Naive thymus-derived CD4-positive, alpha-beta T cell (primary cell): ENCODE measurements at regions not wholly inside any gene's neighbourhood (a gene's known extent, or its start where the extent isn't known, plus 50 kb on each side); places are given as distances from the start of the nearest gene placed in this dataset.

Experiments
- ATAC-seq: fragments of 150-1000 bp; cut with Tn5 transposase; 2 replicates; pipeline ENCODE4 v1.10.0; 2021; ENCODE audit warnings: mild to moderate bottlenecking, moderate library complexity
- CTCF ChIA-PET: fragments of 350-600 bp; sonication (Branson Sonifier 250); formaldehyde crosslinking; loops from one replicate; lab custom pipeline; 2021; ENCODE audit warnings: antibody characterized with exemption; lab: Charles Lee
- POLR2A ChIA-PET: fragments of 350-600 bp; sonication (Branson Sonifier 250); formaldehyde crosslinking; loops from one replicate; lab custom pipeline; 2021; ENCODE audit warnings: antibody characterized with exemption, inconsistent platforms; lab: Charles Lee
- DNase-seq, 9 donors: peaks; one replicate each; pipeline versions ENCODE4 v3.0.0 to v3.0.0-alpha.2; 2020 to 2022; ENCODE audit warnings: mixed read lengths in 1 of 9
- H3K27ac ChIP-seq: one replicate; pipeline ENCODE4 v1.7.0; 2013; ENCODE audit warnings: mild to moderate bottlenecking, low read depth, low read length, moderate library complexity
- H3K27me3 ChIP-seq, 2 donors: one replicate each; pipeline ENCODE4 v1.7.0; 2013; ENCODE audit warnings: low read length in 2 of 2, mild to moderate bottlenecking in 2 of 2, moderate library complexity in 2 of 2; ENCODE audit not compliant: control insufficient read depth in 2 of 2, insufficient read depth in 2 of 2
- H3K36me3 ChIP-seq, 3 experiments: 1 replicate in 2 of 3; 2 replicates in 1 of 3; pipeline ENCODE4 v1.7.0; 2013; ENCODE audit warnings: low read length in 3 of 3, mild to moderate bottlenecking in 3 of 3, moderate library complexity in 1 of 3; ENCODE audit not compliant: insufficient read depth in 3 of 3, control insufficient read depth in 2 of 3
- H3K4me1 ChIP-seq, 2 donors: one replicate each; pipeline ENCODE4 v1.7.0; 2013; ENCODE audit warnings: low read length in 2 of 2, mild to moderate bottlenecking in 2 of 2, moderate library complexity in 1 of 2; ENCODE audit not compliant: control insufficient read depth in 2 of 2, insufficient read depth in 2 of 2
- H3K4me3 ChIP-seq: 2 replicates; pipeline ENCODE4 v1.7.0; 2013; ENCODE audit warnings: mild to moderate bottlenecking, low read length
- H3K9me3 ChIP-seq, 3 experiments: 1 replicate in 2 of 3; 2 replicates in 1 of 3; pipeline ENCODE4 v1.7.0; 2013; ENCODE audit warnings: low read length in 3 of 3; ENCODE audit not compliant: control insufficient read depth in 2 of 3
- H3K27ac Mint-ChIP-seq, 9 donors: one replicate each; pipeline ENCODE4 v1.8.0; 2020 to 2022; ENCODE audit warnings: mixed read lengths in 9 of 9, mild to moderate bottlenecking in 8 of 9, moderate library complexity in 5 of 9, inconsistent platforms in 2 of 9
- H3K27me3 Mint-ChIP-seq, 5 donors: one replicate each; pipeline ENCODE4 v1.8.0; 2021 to 2022; ENCODE audit warnings: mixed read lengths in 5 of 5, mild to moderate bottlenecking in 1 of 5
- H3K36me3 Mint-ChIP-seq, 5 donors: one replicate each; pipeline ENCODE4 v1.8.0; 2020 to 2022; ENCODE audit warnings: mixed read lengths in 5 of 5, mild to moderate bottlenecking in 3 of 5, inconsistent platforms in 1 of 5
- H3K4me1 Mint-ChIP-seq, 7 donors: one replicate each; pipeline ENCODE4 v1.8.0; 2020 to 2022; ENCODE audit warnings: mixed read lengths in 7 of 7, mild to moderate bottlenecking in 3 of 7, inconsistent platforms in 1 of 7
- H3K4me3 Mint-ChIP-seq, 10 donors: one replicate each; pipeline ENCODE4 v1.8.0; 2020 to 2022; ENCODE audit warnings: mild to moderate bottlenecking in 10 of 10, mixed read lengths in 10 of 10, moderate library complexity in 6 of 10, inconsistent platforms in 2 of 10
- H3K9me3 Mint-ChIP-seq, 11 donors: one replicate each; pipeline ENCODE4 v1.8.0; 2020 to 2022; ENCODE audit warnings: mixed read lengths in 11 of 11, mild to moderate bottlenecking in 4 of 11, inconsistent platforms in 1 of 11, moderate library complexity in 1 of 11
- intact Hi-C, 2 donors: fragments of 100-400 bp; cut with micrococcal nuclease; formaldehyde crosslinking; loops; one replicate each; pipeline ENCODE4 v1.15.1; 2023

GRCh38 chr6:21969192-21969591 lies 327.6 kb downstream of the PRL start:
- peaks cover 0 to 3% (median 0%) of the 10 kb centered on the region in 11 donors for H3K9me3 Mint-ChIP-seq

DNA sequence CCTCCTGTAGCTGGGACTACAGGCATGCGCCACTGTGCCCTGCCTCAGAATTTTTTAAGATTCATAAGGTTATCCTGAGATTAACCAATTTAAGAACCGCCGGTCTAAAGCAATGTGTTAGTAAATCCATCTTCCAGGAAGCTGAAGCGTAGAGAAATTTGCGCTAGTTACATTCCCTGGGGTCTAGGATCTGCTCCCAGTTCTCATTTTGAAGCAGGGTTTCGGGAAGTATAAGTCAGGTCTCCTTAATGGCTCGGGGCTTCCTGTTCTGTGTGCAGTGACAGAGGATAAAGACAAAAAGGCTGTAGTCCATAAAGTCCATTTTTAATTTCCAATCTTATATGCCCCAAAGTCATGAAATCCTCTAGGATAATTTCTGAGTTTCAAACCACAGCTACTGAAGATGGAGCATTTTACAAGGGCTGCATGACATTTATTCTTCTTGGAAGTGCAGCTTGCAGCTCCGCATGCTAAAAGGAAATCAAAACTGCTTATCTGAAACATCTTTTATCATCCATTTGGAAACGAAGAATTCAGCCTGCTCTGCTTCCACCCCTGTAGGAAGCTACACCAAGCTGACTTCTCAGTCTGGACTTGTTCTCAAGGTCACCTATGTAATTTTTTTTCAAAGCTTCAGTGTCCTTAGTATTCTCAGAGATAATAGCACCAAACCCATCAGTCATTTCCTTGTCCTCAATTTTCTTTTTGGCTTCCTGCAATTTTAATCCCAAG lies 326.1 kb downstream of the PRL start:
- Histone ChIP-seq H3K27ac (no peak overlapping the region), H3K27me3 (no peaks in the 10 kb centered on the region), H3K9me3 (no peaks in the 10 kb centered on the region), H3K4me1 (no peaks in the 10 kb centered on the region), H3K4me3 (no peak overlapping the region), H3K36me3 (no peaks in the 10 kb centered on the region)
- Mint-ChIP-seq H3K4me1 (peaks cover 0 to 17% (median 2%) of the 10 kb centered on the region in 7 donors), H3K36me3 (peaks cover 0 to 3% (median 0%) of the 10 kb centered on the region in 5 donors), H3K27ac (no peak overlapping the region), H3K9me3 (peaks cover 0 to 1% (median 0%) of the 10 kb centered on the region in 11 donors), H3K27me3 (peaks cover 0 to 6% (median 3%) of the 10 kb centered on the region in 5 donors), H3K4me3 (no peak overlapping the region)
- intact Hi-C loops: no loop called here
- CTCF ChIA-PET: no interaction called here
- no peak for DNase-seq
- ATAC-seq: no peak
- POLR2A ChIA-PET: no interaction called here

More at GRCh38 chr6:21969192-21969591, 327.6 kb downstream of the PRL start:
- Mint-ChIP-seq H3K36me3 (no peaks in the 10 kb centered on the region), H3K27ac (no peak overlapping the region), H3K4me1 (peaks cover 4 to 28% (median 7%) of the 10 kb centered on the region in 7 donors), H3K4me3 (no peak overlapping the region), H3K27me3 (peaks cover 0 to 4% (median 3%) of the 10 kb centered on the region in 5 donors)
- CTCF ChIA-PET: interaction anchor here (0.6 kb wide), 1 partner anchor 34 kb away, joined by 3 read pairs; no protein-coding TSS in a partner anchor
- intact Hi-C loops: no loop called here
- Histone ChIP-seq H3K9me3 (no peaks in the 10 kb centered on the region), H3K4me3 (no peak overlapping the region), H3K27ac (no peak overlapping the region), H3K27me3 (no peaks in the 10 kb centered on the region), H3K36me3 (no peaks in the 10 kb centered on the region), H3K4me1 (no peaks in the 10 kb centered on the region)
- no peak for DNase-seq
- POLR2A ChIA-PET: no interaction called here
- no peak for ATAC-seq

DNA sequence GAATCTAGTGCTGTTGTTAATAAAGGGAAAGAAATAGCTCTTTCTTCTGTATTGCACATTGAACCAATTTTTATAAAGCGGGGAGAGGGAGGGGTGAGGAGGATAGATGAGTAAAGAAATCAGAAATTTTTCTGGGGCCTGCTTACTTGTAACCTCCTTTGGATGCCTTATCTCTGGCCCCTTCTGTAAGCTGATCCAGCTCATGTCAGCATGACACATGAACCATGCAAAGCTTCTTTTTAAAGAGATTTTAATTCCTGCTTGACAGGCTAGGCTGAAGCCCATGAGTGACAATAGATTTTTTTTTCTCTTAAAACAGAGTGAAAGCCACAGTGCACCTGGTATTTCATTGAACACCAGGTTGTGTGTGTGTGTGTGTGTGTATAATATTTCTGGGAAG lies 325.3 kb downstream of the PRL start:
- Mint-ChIP-seq H3K27ac (no peak overlapping the region), H3K36me3 (peaks cover 0 to 3% (median 0%) of the 10 kb centered on the region in 5 donors), H3K27me3 (peaks cover 0 to 6% (median 0%) of the 10 kb centered on the region in 5 donors), H3K4me1 (peaks cover 0 to 10% (median 0%) of the 10 kb centered on the region in 7 donors), H3K4me3 (no peak overlapping the region), H3K9me3 (peaks cover 0 to 1% (median 0%) of the 10 kb centered on the region in 11 donors)
- Histone ChIP-seq H3K36me3 (no peaks in the 10 kb centered on the region), H3K9me3 (no peaks in the 10 kb centered on the region), H3K27me3 (no peaks in the 10 kb centered on the region), H3K4me1 (no peaks in the 10 kb centered on the region), H3K4me3 (no peak overlapping the region), H3K27ac (no peak overlapping the region)
- ChIA-PET POLR2A (no interaction called here), CTCF (interaction anchor here (0.6 kb wide), 1 partner anchor 9 kb away, joined by 4 read pairs; no protein-coding TSS in a partner anchor)
- no peak for ATAC-seq
- intact Hi-C loops: no loop called here
- no peak for DNase-seq

GRCh38 chr6:21972516-21972915 lies 324.3 kb downstream of the PRL start:
- no peak for ATAC-seq
- Mint-ChIP-seq H3K4me3 (no peak overlapping the region), H3K9me3 (peaks cover 0 to 1% (median 0%) of the 10 kb centered on the region in 11 donors), H3K4me1 (peaks cover 0 to 10% (median 0%) of the 10 kb centered on the region in 7 donors), H3K36me3 (peaks cover 0 to 3% (median 0%) of the 10 kb centered on the region in 5 donors), H3K27me3 (peaks cover 0 to 6% (median 0%) of the 10 kb centered on the region in 5 donors), H3K27ac (no peak overlapping the region)
- POLR2A ChIA-PET: no interaction called here
- Histone ChIP-seq H3K4me3 (no peak overlapping the region), H3K9me3 (no peaks in the 10 kb centered on the region), H3K27ac (no peak overlapping the region), H3K27me3 (no peaks in the 10 kb centered on the region), H3K4me1 (no peaks in the 10 kb centered on the region), H3K36me3 (no peaks in the 10 kb centered on the region)
- no peak for DNase-seq
- CTCF ChIA-PET: no interaction called here
- intact Hi-C loops: no loop called here

- intact Hi-C loops: no loop called here
- DNase-seq: no peak
- Mint-ChIP-seq H3K36me3 (peaks cover 0 to 3% (median 0%) of the 10 kb centered on the region in 5 donors), H3K27ac (no peak overlapping the region), H3K4me1 (peaks cover 0 to 10% (median 5%) of the 10 kb centered on the region in 7 donors), H3K9me3 (peaks cover 0 to 10% (median 0%) of the 10 kb centered on the region in 11 donors), H3K27me3 (peaks cover 0 to 6% (median 0%) of the 10 kb centered on the region in 5 donors), H3K4me3 (no peak overlapping the region)
- Histone ChIP-seq H3K36me3 (no peaks in the 10 kb centered on the region), H3K9me3 (no peaks in the 10 kb centered on the region), H3K27ac (no peak overlapping the region), H3K27me3 (no peaks in the 10 kb centered on the region), H3K4me3 (no peak overlapping the region), H3K4me1 (no peaks in the 10 kb centered on the region)
- POLR2A ChIA-PET: interaction anchor here (0.7 kb wide), 1 partner anchor 306 kb away, joined by 4 read pairs; no protein-coding TSS in a partner anchor
- ATAC-seq: no peak
- CTCF ChIA-PET: no interaction called here
Observed at GRCh38 chr6:21977346-21977745, 319.5 kb downstream of the PRL start.

DNA sequence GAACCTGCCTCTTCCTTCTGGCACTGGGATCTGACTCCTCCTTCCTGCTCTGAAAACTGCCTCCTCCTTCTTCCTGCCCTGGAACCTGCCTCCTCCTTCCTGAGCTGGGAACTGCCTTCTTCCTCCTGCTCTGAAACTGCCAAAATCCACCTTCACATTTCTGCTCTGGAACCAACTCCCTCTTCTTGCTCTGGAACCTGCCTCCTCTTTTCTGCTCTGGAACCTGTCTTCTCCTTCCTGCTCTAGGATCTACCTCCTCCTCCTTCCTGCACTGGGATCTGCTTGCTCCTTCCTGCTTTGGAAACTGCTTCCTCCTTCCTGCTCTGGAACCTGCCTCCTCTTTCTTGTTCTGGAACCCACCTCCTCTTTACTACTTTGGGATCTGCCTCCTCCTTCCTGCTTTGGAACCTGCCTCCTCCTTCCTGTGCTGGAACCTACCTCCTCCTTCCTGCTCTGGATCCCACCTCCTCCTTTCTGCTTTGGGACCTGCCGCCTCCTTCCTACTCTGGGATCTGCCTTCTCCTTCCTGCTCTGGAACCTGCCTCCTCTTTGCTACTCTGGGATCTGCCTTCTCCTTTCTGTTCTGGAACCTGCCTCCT lies 315.5 kb downstream of the PRL start:
- no peak for ATAC-seq
- Histone ChIP-seq H3K9me3 (no peaks in the 10 kb centered on the region), H3K27me3 (no peaks in the 10 kb centered on the region), H3K4me3 (no peak overlapping the region), H3K4me1 (no peaks in the 10 kb centered on the region), H3K27ac (no peak overlapping the region), H3K36me3 (no peaks in the 10 kb centered on the region)
- Mint-ChIP-seq H3K4me1 (peaks cover 0 to 16% (median 5%) of the 10 kb centered on the region in 7 donors), H3K36me3 (peaks cover 0 to 4% (median 0%) of the 10 kb centered on the region in 5 donors), H3K9me3 (peaks cover 0 to 10% (median 0%) of the 10 kb centered on the region in 11 donors), H3K27ac (peak overlapping the region in 1 of 9 donors; percentile 68), H3K4me3 (no peak overlapping the region), H3K27me3 (peaks cover 0 to 5% (median 0%) of the 10 kb centered on the region in 5 donors)
- POLR2A ChIA-PET: no interaction called here
- CTCF ChIA-PET: no interaction called here
- intact Hi-C loops: no loop called here
- DNase-seq: no peak
